ENCODE measurements at regions not wholly inside any gene's neighbourhood (a gene's known extent, or its start where the extent isn't known, plus 50 kb on each side); places are given as distances from the start of the nearest gene placed in this dataset.

GRCh38 chr18:45255197-45255890 is 359.9 kb upstream of the SLC14A2 start:
- CTCF ChIA-PET, result interaction anchor here (1.1 kb wide), 1 partner anchor 9 kb away, joined by 3 read pairs; no protein-coding TSS in a partner anchor
- no peaks in the 10 kb centered on the region for H3K4me1 Mint-ChIP-seq (ENCODE audit: low read depth)

GRCh38 chr18:45260125-45260524 is 355.2 kb upstream of the SLC14A2 start:
- no peaks in the 10 kb centered on the region for H3K9me3 Mint-ChIP-seq
- CTCF ChIA-PET, result no interaction called here
- intact Hi-C loops (cut with micrococcal nuclease), result no loop called here
- no peak for DNase-seq
- no peak overlapping the region for H3K27ac Mint-ChIP-seq
- no peak overlapping the region for H3K4me3 Mint-ChIP-seq
- no peaks in the 10 kb centered on the region for H3K4me1 Mint-ChIP-seq (ENCODE audit: low read depth)
- no peaks in the 10 kb centered on the region for H3K27me3 Mint-ChIP-seq (ENCODE audit: low read depth)
- no peaks in the 10 kb centered on the region for H3K36me3 Mint-ChIP-seq (ENCODE audit: low read depth)

More at GRCh38 chr18:45255197-45255890, 359.9 kb upstream of the SLC14A2 start:
- no peak overlapping the region for H3K27ac Mint-ChIP-seq
- H3K36me3 Mint-ChIP-seq (ENCODE audit: low read depth), result no peaks in the 10 kb centered on the region
- no peak for DNase-seq
- intact Hi-C loops (cut with micrococcal nuclease), result no loop called here
- no peak overlapping the region for H3K4me3 Mint-ChIP-seq
- no peaks in the 10 kb centered on the region for H3K9me3 Mint-ChIP-seq
- H3K27me3 Mint-ChIP-seq (ENCODE audit: low read depth), result peaks cover 4% of the 10 kb centered on the region

- intact Hi-C loops (cut with micrococcal nuclease), result no loop called here
- no peak overlapping the region for H3K27ac Mint-ChIP-seq
- no peak overlapping the region for H3K4me3 Mint-ChIP-seq
- CTCF ChIA-PET, result interaction anchor here (1.2 kb wide), 1 partner anchor 10 kb away, joined by 3 read pairs; no protein-coding TSS in a partner anchor
- H3K36me3 Mint-ChIP-seq (ENCODE audit: low read depth), result no peaks in the 10 kb centered on the region
- H3K9me3 Mint-ChIP-seq, result no peaks in the 10 kb centered on the region
- H3K4me1 Mint-ChIP-seq (ENCODE audit: low read depth), result no peaks in the 10 kb centered on the region
- no peaks in the 10 kb centered on the region for H3K27me3 Mint-ChIP-seq (ENCODE audit: low read depth)
- DNase-seq, result no peak
Observed at GRCh38 chr18:45266023-45266422, 349.3 kb upstream of the SLC14A2 start.

DNA sequence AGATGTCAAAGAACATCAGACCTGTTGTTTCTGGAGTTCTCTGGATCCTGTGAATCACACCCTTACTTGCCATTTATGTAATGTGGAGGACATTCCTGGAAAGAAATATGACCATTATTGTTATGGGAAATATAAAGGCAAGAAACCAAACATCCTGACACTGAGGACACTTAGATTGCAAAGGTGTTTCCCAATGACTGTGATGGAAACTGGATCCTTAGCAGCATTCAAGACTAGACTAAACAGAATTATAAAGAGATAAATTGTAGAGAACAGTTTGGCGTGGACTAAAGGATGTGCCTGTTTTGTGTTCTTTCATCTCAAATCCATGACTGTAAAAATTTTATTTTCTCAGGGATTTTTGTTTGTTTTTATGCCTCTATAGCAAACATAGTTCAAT is 347.7 kb upstream of the SLC14A2 start:
- CTCF ChIA-PET, result no interaction called here
- peaks cover 2% of the 10 kb centered on the region for H3K27me3 Mint-ChIP-seq (ENCODE audit: low read depth)
- no peak for DNase-seq
- no peaks in the 10 kb centered on the region for H3K36me3 Mint-ChIP-seq (ENCODE audit: low read depth)
- no peak overlapping the region for H3K4me3 Mint-ChIP-seq
- intact Hi-C loops (cut with micrococcal nuclease), result no loop called here
- H3K4me1 Mint-ChIP-seq (ENCODE audit: low read depth), result no peaks in the 10 kb centered on the region
- no peak overlapping the region for H3K27ac Mint-ChIP-seq
- H3K9me3 Mint-ChIP-seq, result no peaks in the 10 kb centered on the region

- Mint-ChIP-seq H3K4me1 (ENCODE audit: low read depth) (no peaks in the 10 kb centered on the region), H3K27ac (no peak overlapping the region), H3K4me3 (no peak overlapping the region), H3K27me3 (ENCODE audit: low read depth) (peaks cover 2% of the 10 kb centered on the region), H3K9me3 (no peaks in the 10 kb centered on the region), H3K36me3 (ENCODE audit: low read depth) (no peaks in the 10 kb centered on the region)
- no peak for DNase-seq
- CTCF ChIA-PET, result no interaction called here
- intact Hi-C loops (cut with micrococcal nuclease), result no loop called here
Observed at GRCh38 chr18:45268583-45268982, 346.7 kb upstream of the SLC14A2 start.

GRCh38 chr18:45270289-45270771 is 344.9 kb upstream of the SLC14A2 start:
- CTCF ChIA-PET, result no interaction called here

GRCh38 chr18:45274026-45274425 is 341.2 kb upstream of the SLC14A2 start:
- Mint-ChIP-seq H3K9me3 (no peaks in the 10 kb centered on the region), H3K27me3 (ENCODE audit: low read depth) (peaks cover 2% of the 10 kb centered on the region), H3K4me1 (ENCODE audit: low read depth) (no peaks in the 10 kb centered on the region), H3K4me3 (no peak overlapping the region), H3K27ac (no peak overlapping the region), H3K36me3 (ENCODE audit: low read depth) (no peaks in the 10 kb centered on the region)
- CTCF ChIA-PET, result interaction anchor here (1.4 kb wide), 1 partner anchor 111 kb away, joined by 4 read pairs; no protein-coding TSS in a partner anchor
- DNase-seq, result no peak
- intact Hi-C loops (cut with micrococcal nuclease), result no loop called here

More at GRCh38 chr18:45270289-45270771, 344.9 kb upstream of the SLC14A2 start:
- DNase-seq, result no peak
- no peak overlapping the region for H3K27ac Mint-ChIP-seq
- H3K36me3 Mint-ChIP-seq (ENCODE audit: low read depth), result no peaks in the 10 kb centered on the region
- no peaks in the 10 kb centered on the region for H3K9me3 Mint-ChIP-seq
- no peak overlapping the region for H3K4me3 Mint-ChIP-seq
- intact Hi-C loops (cut with micrococcal nuclease), result no loop called here
- H3K27me3 Mint-ChIP-seq (ENCODE audit: low read depth), result peaks cover 2% of the 10 kb centered on the region
- no peaks in the 10 kb centered on the region for H3K4me1 Mint-ChIP-seq (ENCODE audit: low read depth)

GRCh38 chr18:45275367-45276113 is 339.7 kb upstream of the SLC14A2 start:
- intact Hi-C loops (cut with micrococcal nuclease), result loop anchor here (1.0 to 5.0 kb wide), 2 partner anchors 109 to 697 kb away; no protein-coding TSS in a partner anchor
- Mint-ChIP-seq H3K27me3 (ENCODE audit: low read depth) (peaks cover 2% of the 10 kb centered on the region), H3K27ac (no peak overlapping the region), H3K9me3 (no peaks in the 10 kb centered on the region), H3K36me3 (ENCODE audit: low read depth) (no peaks in the 10 kb centered on the region), H3K4me3 (no peak overlapping the region), H3K4me1 (ENCODE audit: low read depth) (no peaks in the 10 kb centered on the region)
- CTCF ChIA-PET, result interaction anchor here (0.7 to 2.0 kb wide), 5 partner anchors 9 to 114 kb away, joined by 3 to 11 read pairs (median 3); no protein-coding TSS in a partner anchor
- DNase-seq, result no peak

DNA sequence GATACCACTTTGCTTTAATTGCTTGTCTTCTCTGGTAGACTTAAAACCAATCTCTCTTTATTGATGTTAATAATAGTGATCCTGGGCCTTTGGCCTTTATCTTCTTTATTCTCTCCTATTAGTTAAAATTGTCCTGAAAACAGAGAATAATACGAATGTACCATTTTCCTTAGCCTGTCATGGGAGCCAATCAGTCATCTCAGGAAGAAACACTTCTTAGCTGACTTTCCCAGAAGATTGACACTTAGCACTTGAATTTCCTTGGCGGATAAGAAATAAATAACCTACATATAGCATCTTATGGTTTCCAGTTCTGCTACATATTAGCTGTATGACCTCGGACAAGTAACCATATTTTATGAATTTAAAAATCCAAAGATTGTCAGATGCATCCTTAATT is 338.4 kb upstream of the SLC14A2 start:
- Mint-ChIP-seq H3K9me3 (no peaks in the 10 kb centered on the region), H3K36me3 (ENCODE audit: low read depth) (no peaks in the 10 kb centered on the region), H3K27me3 (ENCODE audit: low read depth) (peaks cover 2% of the 10 kb centered on the region), H3K4me3 (no peak overlapping the region), H3K4me1 (ENCODE audit: low read depth) (no peaks in the 10 kb centered on the region), H3K27ac (no peak overlapping the region)
- intact Hi-C loops (cut with micrococcal nuclease), result loop anchor here (5.0 kb wide), 1 partner anchor 695 kb away; no protein-coding TSS in a partner anchor
- CTCF ChIA-PET, result interaction anchor here (0.6 to 1.5 kb wide), 6 partner anchors 11 to 1158 kb away, joined by 3 to 7 read pairs (median 5); no protein-coding TSS in a partner anchor
- DNase-seq, result no peak

DNA sequence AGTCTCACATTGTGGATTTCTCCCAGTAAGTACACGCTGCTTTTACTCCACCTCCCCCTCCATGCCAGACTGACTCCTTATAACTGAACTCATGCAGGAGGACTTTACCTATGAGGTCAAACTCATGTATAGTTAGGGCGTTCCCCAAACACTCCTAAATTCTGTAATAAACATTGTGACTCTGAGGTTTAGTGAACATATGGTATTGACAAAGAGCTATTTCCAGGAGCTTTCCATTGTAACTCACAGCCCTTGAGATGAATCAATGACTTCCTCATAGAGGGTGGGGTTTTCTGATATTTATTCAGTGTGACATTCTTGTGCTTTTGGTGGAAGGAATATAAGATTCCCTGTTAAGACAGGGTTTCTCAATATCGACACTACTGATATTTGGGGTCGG is 337.4 kb upstream of the SLC14A2 start:
- no peak for DNase-seq
- H3K9me3 Mint-ChIP-seq, result no peaks in the 10 kb centered on the region
- intact Hi-C loops (cut with micrococcal nuclease), result loop anchor here (5.0 kb wide), 1 partner anchor 694 kb away; no protein-coding TSS in a partner anchor
- no peak overlapping the region for H3K27ac Mint-ChIP-seq
- CTCF ChIA-PET, result interaction anchor here (0.6 to 1.1 kb wide), 2 partner anchors 21 to 107 kb away, joined by 3 to 5 read pairs; no protein-coding TSS in a partner anchor
- H3K4me3 Mint-ChIP-seq, result no peak overlapping the region
- H3K27me3 Mint-ChIP-seq (ENCODE audit: low read depth), result no peaks in the 10 kb centered on the region
- no peaks in the 10 kb centered on the region for H3K36me3 Mint-ChIP-seq (ENCODE audit: low read depth)
- no peaks in the 10 kb centered on the region for H3K4me1 Mint-ChIP-seq (ENCODE audit: low read depth)

DNA sequence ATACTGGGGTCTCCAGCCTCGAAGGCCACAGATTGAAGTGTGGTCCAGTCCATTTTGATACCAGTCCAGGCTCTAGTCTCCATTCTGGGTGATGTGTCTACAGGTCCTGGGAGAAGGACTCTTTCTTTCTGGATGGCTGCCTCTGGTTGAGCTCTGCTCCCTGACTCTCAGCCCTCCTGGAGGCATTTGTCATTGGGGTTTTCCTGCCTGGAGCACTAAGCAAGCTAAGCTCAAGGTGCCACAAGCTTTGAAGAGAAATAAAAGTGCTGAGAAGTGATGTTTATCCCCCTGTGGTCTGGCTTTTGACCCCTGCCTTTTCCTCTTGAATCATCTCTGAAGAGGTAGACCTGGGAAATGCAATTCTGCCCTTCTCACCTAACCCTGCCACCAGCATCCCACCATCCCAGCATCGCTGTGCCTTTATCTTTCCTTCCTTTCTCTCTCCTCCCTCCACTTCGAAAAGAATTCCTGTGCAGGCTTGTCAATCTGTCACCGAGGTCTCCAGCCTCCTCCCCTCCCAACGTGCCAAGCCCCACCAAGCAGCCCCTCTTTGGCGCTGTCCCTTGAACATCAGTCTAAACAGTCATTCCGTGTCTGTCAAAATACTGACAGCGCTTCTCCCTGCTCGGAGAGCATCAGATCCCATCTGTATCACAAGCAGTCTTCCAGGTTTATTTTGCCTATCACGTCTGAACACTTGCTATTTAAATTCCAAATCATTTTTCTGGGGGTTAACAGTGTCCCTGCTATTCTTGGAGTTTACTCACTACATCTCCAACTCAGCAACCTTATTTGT is 334.6 kb upstream of the SLC14A2 start:
- Mint-ChIP-seq H3K4me1 (ENCODE audit: low read depth) (no peaks in the 10 kb centered on the region), H3K27ac (no peak overlapping the region), H3K4me3 (no peak overlapping the region), H3K27me3 (ENCODE audit: low read depth) (no peaks in the 10 kb centered on the region), H3K9me3 (no peaks in the 10 kb centered on the region), H3K36me3 (ENCODE audit: low read depth) (no peaks in the 10 kb centered on the region)
- intact Hi-C loops (cut with micrococcal nuclease), result no loop called here
- CTCF ChIA-PET, result no interaction called here
- DNase-seq, result no peak
